HG03442 (cell line): ENCODE measurements at regions not wholly inside any gene's neighbourhood (a gene's known extent, or its start where the extent isn't known, plus 50 kb on each side); places are given as distances from the start of the nearest gene placed in this dataset.
"Not testable (repeated sequence)": the region's sequence is repeated elsewhere in the genome, so short reads cannot be mapped to it uniquely, and the experiment has no call there.

Experiments used
- ATAC-seq: cut with Tn5 transposase; IDR thresholded peaks from one replicate; pipeline ENCODE4 v1.9.1; 2021; ENCODE audit warnings: mild to moderate bottlenecking, moderate library complexity; ENCODE audit not compliant: unreplicated experiment

DNA sequence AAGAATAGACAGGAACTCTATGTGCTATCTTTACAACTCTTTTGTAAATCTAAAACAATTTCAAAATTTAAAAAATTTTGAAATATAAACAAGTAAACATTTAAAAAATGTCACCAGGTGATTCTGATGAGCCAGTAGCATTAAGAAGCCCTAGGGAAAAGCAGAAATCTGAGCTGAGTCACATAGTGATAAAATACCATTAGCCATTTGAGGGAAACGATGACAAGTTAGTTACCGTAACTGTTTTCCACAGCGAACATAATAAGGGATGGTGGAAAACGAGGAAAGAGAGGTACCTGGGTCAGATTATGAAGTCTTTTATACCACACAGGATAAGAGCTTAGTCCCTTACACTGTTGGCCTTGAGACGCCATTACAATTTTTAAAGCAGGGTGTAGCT lies 55.5 kb downstream of the PRR15 start:
- no peak for ATAC-seq

DNA sequence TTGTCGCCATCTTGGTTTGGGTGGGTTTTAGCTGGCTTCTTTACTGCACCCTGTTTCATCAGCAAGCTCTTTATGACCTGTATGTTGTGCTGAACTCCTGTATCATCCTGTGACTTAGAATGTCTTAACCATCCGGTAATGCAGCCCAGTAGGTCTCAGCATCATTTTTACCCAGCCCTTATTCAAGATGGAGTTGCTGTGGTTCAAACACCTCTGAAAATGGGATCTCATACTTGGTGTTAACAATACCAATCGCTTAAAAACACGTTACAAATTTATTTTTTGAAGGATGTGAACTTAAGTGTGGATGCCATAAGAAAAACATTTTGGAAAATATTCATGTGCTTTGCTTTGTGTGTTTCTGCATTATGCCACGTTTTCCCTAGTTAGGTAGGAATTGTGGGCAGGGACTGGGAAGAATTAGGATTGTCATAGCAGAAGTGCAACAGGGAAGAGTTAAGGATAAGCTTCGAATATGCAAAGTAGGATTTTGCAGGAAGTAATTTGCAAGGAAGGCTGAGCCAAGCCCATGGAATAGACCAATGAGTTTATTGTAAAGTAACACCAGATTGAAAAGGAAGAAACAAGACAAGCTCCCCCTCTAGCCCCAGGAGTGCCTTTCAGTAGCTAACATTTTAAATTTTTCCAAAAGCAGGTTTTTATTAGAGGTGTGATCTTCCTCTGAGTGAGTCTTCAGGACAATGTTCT lies 56.4 kb downstream of the PRR15 start:
- no peak for ATAC-seq

DNA sequence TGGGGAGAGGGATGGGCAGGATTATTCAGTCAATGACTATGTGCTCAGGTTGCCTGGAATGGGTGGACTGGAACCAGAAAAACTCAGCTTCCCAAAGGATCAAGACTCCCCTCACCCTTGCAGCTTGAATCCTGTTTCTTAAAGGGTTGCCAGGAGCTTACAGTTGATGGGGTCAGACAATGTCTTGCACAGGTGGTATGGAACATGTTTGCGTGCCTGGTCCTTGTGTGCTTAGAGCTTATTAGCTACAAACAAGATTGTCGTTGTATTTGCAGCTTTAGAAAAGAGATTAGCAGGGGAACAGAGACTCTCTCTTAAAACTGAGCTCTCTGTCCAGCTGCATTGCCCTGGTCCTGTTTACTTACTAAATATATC lies 56.9 kb downstream of the PRR15 start:
- ATAC-seq = no peak

DNA sequence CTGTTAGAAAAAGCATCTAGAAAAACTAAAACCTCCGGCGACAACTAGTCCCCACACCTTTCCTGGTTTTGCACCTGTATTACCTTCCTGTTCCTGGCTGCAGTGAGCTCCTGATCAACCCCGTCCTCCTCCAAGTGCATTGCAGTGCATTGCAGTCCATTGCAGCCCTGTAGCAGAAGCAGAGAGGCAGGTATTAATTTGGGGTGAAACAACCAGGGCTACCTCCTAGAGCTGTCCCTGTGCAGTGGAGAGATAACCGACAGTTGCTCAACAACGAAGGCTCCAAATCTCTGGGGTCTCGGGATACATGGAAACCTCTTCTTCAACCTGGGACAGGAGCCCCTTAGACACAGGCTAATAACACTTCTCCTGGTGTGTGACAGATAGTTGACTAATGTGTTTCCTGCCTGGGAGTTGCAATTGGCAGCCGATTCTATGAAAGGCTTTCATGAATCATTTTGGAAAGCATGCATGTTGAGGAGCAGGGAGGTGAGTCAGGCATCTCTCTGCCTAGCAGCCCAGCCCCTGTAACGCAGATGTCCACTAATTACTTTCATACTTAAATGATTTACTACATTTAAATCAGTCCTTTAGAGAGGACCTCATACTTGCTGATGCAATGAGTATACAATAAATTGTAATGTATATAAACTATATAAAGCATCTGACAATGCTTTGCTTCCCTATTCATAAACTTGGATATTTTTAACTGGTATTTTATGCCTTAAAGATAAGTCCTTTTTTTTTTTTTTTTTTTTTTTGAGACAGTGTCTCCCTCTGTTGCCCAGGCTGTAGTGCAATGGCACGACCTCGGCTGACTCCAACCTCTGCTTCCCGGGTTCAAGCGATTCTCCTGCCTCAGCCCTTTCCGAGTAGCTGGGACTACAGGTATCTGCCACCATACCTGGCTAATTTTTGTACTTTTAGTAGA lies 59.0 kb downstream of the PRR15 start:
- no peak for ATAC-seq

DNA sequence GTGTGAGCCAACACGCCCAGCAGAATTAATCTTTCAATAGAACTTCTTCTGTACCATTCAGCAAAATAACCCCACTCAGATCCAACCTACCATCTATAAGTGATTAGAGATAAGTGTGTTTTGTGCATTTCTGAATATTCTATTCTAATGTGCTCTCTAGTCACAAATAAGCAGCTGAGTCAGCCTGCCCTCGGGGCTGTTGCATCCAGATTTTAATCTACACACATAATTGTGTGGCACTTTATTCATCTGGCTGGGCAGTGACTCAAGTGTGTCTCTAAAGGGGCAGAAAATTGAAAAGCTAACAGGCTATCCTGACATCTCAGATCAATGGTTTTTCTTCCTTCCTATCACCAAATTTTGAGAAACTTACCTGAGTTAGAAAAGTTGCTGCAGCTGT lies 60.3 kb downstream of the PRR15 start:
- ATAC-seq = no peak

DNA sequence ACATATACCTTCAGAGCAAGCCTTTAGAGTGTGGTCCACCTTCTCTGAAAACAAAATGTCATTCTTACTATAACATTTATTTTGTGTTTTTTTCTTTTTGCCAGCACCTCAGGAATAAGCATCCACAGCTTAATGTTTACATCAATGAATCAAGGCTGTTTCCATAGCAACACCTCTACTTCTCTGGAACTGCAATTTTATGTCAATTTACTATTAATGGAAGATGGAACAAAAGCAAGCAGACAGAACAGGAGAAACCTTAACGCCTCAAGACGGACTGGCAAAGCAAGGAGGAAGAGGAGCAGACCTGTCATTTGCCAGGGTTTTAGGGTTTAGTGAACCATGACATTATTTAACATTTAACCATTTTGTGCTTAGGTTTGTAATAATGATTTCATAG lies 63.1 kb downstream of the PRR15 start:
- ATAC-seq = no peak

DNA sequence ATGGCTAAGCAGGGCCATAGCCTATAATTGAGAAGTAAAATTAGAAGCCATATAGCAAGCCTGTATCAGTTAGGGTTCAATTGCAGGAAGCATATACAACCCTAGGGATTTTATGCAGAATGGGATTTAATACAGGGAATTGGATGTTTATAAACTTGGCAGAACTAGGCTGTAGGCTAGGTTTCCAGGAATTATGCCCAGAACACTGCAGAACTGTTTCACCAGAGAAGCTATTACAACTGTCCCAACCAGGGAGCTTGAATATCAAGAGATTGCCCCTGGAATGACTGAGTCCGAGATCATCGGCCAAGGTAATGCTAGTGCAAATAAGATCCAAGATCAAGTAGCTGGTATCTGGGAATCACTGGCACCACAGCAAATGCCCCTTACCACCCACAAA lies 64.0 kb downstream of the PRR15 start:
- no peak for ATAC-seq

DNA sequence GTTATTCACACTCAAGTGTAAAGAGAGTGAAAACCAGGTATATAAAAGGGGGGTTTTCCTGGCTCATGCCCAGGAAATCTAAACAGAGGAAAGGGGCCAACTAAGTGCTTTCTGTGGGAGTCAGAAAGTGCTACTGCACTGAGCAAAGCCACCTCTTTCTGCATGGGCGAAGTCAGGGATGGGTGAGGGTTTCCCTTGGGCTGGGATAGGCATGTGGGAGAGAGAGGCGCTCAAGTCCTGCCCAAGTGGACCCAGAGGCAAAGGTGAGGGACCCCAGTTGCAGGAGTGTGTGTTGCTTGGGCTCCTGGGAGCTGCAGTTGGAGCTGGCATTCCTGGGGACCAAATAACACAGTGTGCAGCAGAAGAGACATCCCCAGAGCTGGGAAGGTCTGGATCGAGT lies 65.9 kb downstream of the PRR15 start:
- ATAC-seq = no peak

DNA sequence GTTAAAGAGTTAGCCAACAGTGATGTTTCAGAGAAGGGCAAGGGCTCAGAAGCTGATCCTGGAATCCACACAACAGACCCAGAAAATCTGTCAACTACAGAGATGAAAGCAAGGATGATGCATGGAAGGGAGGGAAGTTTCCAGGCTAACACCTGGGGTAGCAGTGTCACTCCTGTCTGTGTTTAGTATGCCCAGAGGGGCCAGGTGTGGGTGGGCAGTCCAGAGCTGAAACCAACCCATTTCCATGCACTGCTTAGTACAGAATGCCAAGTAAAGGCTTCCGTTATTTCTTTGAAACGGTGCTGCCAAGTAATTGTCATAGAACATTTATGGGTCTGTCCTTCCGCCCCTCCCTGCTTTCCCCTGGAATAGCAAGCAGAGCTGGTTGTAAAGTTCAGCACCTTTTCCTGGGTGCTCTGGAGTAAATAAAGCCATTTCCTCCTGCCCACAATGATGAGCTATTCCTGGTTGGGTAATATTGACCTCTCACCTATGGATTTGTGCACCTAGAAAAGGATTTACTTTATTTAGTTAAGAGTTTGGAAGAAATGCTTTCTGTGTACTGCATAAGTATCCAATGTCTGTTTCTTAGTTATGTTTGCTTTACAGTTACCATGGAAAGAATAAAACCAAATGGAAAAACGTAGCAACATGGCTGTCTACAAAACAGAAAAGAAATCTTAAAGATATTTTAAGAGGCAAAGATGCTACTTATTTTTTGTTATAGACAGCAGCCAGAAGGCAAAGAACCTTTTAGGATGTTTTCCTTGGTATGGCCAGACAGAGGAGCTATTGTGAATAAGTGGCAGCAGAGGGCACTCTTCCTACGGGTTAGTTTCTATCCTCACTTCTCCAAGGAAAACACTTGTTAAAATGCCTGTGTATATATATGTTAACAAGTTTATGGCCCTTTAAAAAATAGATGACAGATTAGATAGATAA lies 71.7 kb downstream of the PRR15 start:
- ATAC-seq = not testable (repeated sequence)

DNA sequence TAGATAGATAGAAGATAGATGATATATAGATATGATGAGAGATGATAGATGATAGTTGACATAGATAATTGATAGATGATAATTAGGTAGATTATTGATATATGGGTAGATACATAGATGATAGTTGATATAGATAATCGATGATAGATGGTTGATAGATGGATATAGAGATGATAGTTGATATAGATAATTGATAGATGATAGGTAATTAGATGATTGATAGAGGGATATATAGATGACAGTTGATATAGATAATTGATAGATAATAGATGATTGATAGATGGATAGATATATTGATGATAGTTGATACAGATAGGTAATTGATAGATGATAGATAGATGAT lies 72.3 kb downstream of the PRR15 start:
- ATAC-seq = no peak

DNA sequence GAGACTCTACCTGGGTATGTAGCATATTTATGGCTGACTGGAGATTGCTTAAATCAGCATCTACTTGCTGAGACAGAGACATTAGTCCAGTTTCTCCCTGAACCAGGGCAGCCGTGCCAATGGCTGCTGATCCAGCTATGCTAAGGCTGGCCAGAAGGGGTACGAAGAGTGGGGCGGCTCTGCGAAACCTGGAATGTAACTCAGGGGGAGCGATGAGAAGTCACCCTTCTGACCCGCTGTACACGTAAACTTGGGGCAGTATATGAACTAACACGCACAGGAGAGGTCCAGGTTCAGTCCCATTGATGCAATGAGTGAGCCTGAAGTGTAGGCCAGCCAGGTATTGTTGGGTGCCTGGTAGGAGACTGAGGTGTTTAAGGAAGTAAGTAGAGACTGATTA lies 73.7 kb downstream of the PRR15 start:
- no peak for ATAC-seq

DNA sequence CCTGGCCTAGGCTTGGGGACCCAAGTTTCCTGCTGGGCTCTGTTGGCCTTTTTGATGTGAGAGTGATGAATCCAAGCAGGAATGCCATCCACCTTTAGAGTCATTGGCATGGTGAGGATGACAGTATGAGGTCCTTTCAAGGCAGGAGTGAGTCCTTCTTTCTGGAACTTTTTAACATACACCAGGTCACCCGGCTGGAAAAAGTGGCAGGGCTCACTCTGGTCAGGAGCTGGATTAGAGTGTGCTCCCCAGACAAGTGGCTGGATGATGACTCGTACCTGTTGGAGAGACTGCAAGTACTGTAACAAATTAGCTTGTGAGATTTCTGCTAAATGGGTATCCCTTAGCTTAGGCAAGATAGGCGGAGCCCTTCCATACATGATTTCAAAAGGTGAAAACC lies 75.2 kb downstream of the PRR15 start:
- ATAC-seq = not testable (repeated sequence)

DNA sequence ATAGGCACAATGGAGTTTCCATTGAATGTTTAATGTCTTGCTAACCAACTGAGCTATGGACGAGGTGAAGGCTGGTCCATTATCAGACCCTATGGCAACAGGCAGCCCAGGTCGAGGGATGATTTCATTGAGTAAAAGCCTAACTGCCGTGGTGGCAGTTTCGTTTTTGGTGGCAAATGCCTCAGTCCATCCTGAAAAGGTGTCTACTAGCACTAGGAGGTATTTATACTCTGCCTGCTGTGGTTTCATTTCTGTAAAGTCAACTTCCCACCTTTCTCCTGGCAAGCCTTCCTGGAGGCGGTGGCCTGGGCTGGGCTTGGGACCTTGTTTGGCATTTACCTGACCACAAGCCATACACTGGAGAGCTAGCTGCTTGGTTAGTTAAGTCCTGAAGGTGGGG lies 75.8 kb downstream of the PRR15 start:
- no peak for ATAC-seq

DNA sequence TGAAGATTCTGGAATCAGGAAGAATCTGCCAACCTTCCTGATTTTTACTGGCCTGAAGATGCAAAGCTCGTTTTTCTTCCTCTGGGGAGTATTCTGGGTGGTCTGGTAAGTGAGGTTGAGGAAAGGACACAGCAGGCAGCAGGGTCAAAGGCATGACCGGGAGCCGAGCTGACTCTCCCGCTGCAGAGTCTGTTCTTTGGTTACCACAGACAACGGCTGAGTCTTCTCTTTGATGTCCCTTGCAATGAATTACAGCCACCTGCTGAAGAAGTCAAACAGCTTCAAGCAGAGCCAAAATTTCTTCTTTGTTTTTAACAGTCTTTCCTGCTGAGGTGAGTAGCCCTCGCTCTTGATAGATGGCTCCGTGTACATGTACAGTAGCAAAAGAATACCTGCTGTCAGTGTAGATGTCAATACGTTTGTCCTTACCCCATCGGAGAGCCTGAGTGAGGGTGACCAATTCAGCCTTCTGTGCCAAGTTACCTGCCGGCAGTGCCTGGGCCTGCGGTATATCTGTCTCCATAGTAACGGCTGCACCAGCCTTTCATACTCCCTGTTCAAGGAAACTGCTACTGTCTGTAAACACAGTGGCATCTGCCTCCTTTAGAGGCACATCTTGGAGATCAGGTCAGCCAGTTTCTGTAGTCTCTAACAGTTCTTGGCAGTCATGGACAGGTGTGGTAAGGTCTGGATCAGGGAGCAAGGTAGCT lies 76.4 kb downstream of the PRR15 start:
- no peak for ATAC-seq

DNA sequence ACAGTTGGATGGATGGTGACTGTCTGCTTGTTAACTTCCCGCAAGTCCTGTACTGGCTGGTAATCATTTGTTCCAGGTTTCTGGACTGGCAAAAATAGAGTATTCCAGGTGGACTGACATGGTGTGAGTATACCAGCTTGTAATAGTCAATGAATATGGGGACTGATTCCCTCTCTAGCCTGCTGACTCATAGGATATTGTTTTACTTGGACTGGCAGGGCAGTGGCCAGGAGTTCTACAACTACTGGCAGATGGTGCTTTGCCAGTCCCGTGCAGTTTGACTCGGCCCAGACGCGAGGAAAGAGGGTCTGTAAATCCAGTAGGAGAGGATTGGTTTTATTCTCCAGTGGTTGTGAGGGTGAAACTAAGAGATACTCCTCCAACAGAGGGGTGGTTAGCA lies 78.0 kb downstream of the PRR15 start:
- no peak for ATAC-seq

DNA sequence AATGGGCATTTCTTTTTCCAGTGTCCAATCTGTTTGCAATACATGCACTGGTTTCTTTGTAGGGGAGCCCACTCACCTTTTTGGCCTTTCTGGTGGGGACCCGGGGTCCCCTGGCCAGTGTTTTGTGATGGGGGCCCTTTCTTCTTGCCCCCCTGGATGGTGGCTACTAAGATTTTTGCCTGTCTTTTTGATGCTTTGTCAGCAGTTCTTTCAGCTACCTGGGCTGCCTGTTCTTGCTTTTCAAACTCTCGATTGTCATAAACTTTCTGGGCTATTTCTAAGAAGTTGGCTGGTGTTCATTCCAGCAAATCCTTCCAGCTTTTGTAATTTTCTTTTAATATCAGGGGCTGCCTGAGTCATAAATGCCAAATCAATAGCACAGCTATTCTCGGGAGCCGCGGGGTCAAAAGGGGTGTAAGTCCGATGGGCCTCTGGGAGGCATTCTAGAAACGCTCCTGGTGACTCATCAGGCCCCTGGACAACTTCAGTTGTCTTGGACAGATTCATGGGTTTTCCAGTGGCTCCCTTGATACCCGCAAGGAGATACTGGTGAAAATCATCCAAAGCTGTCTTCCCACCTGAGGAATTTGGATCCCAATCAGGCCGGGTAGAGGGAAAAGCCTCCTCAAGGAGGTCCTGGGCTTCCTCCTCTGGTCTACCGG lies 79.0 kb downstream of the PRR15 start:
- no peak for ATAC-seq

DNA sequence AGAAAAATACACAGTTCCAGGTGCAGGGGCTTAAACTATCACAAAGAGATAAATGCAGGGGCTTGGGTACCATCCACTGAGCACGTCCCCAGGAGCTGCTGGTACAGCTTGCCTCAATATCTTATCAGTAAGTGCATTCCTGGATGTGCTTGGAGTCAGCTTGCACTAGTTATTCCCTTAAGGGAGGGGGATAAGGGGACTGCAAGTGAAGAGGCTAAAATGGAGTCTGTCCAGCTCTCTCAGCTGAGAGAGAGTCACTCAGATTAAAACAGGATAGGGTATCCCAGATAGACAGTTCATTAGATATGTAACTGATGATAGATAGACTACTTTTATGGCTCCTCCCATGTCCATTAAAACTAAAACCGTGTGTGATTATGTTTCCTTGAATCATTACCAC lies 82.5 kb downstream of the PRR15 start:
- ATAC-seq = not testable (repeated sequence)

DNA sequence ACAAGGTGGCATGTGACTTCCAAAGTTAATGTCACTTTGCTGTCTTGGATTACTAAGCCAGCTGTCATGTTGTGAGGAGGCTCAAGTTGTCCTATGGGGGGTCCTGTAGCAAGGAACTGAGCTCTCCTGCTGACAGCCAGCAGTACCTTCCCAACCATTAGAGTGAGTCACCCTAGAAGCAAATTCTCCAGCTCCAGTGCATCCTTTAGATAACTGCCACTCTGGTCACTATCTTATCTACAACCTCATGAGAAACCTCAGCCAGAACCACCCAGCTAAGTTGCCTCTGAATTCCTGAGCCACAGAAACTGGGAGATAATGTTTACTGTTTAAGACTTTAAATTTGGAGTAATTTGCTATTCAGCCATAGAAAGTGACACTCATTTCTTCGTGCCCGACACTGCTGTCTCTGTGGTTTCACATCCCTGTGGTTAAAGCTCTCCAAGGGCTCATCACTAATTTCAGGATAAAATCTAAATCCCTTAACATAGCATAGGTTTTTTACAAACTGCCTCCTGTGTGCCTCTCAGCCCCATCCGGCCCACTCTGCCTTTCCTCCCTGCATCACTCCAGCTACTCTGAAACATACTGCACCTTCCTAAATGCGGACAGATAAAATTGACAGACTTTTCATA lies 83.5 kb downstream of the PRR15 start:
- ATAC-seq = no peak

DNA sequence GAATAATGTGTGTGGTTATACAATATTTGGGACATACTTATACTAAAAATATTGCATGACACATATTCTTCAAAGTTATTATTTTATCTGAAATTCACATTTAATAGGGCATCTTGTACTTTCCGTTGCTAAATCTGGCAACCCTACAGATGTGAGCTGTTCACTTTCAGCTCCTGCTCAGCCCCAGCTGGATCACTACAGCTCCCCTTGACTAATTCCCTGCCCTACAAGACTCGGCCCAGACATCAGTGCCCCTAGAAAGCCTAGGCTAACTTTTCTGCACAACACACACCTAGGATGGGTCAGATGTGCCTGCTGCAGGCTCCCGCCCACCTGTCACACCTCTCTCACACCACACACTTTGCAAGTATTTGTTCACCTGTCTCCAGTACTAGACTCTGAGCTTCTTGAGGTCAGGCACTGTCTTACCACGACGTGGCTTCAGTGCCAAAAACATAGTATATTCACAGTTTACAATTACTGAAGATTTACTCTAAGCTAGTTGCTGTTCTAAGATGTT lies 84.1 kb downstream of the PRR15 start:
- ATAC-seq = not testable (repeated sequence)
